ENCODE measurements at regions not wholly inside any gene's neighbourhood (a gene's known extent, or its start where the extent isn't known, plus 50 kb on each side); places are given as distances from the start of the nearest gene placed in this dataset.

GRCh38 chr5:147156012-147156411, 78.8 kb upstream of the STK32A start:
- Mint-ChIP-seq H3K36me3 (no peaks in the 10 kb centered on the region), H3K27me3 (no peaks in the 10 kb centered on the region), H3K27ac (no peak overlapping the region), H3K9me3 (no peaks in the 10 kb centered on the region), H3K4me3 (no peak overlapping the region), H3K4me1 (no peaks in the 10 kb centered on the region)
- H3K4me1 ChIP-seq (ENCODE audit: control insufficient read depth, insufficient read depth, low read length, poor library complexity, severe bottlenecking): no peaks in the 10 kb centered on the region
- no peak overlapping the region for H3K27ac ChIP-seq (ENCODE audit: insufficient read depth, low read length, poor library complexity, severe bottlenecking)
- no peaks in the 10 kb centered on the region for H3K9me3 ChIP-seq (ENCODE audit: control insufficient read depth in 2 of 2, low read length in 2 of 2)
- H3K4me3 ChIP-seq (ENCODE audit: low read depth, low read length): no peak overlapping the region
- ATAC-seq (ENCODE audit: low read depth in 2 of 2): no peak
- DNase-seq: no peak
- no peaks in the 10 kb centered on the region for H3K36me3 ChIP-seq (ENCODE audit: control insufficient read depth, insufficient read depth, low read length)
- no peaks in the 10 kb centered on the region for H3K27me3 ChIP-seq (ENCODE audit: control insufficient read depth, insufficient read depth, low read length)

DNA sequence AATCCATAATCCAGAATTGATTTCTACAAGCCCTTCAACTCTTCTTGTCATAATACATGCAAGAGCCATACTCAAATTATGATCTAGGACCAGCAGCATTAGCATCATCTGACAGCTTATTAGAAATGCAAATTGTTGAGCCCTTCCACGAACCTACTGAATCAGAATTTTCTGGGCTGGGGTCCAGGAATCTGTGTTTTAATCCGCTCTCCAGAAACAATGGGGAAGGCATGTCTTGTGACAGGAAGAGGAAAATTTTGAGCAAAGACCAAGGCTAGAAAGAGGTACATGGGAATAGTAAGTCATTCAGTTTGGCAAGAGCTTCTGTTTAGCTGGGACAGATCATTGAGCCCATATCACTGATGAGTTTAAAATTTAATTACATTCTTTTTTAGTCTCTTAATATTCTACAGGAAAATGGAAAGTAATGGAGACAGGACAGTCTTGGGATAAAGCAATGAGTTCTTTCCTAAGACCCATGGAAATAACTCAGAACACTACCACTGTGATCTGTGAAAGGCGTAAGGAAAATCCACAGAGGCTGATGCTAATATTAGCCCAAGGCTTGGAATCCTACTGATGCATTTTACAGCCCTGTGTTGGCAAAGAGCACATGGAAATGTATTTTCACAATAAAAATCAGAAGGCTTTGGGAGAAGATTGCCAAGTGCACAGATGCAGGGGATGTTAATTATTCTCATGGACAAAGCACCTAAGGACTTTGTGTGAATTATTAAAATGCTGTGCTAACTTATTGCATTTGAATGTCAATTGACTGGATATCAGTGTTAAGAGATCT, 73.7 kb upstream of the STK32A start:
- Mint-ChIP-seq H3K9me3 (peaks cover 0 to 3% (median 0%) of the 10 kb centered on the region in 7 donors), H3K36me3 (no peaks in the 10 kb centered on the region), H3K4me1 (no peaks in the 10 kb centered on the region), H3K4me3 (no peak overlapping the region), H3K27ac (no peak overlapping the region), H3K27me3 (no peaks in the 10 kb centered on the region)
- DNase-seq (no peak), ATAC-seq (ENCODE audit: low read depth in 2 of 2) (no peak)
- H3K36me3 ChIP-seq (ENCODE audit: control insufficient read depth, insufficient read depth, low read length): no peaks in the 10 kb centered on the region
- no peaks in the 10 kb centered on the region for H3K27me3 ChIP-seq (ENCODE audit: control insufficient read depth, insufficient read depth, low read length)
- no peaks in the 10 kb centered on the region for H3K4me1 ChIP-seq (ENCODE audit: control insufficient read depth, insufficient read depth, low read length, poor library complexity, severe bottlenecking)
- H3K27ac ChIP-seq (ENCODE audit: insufficient read depth, low read length, poor library complexity, severe bottlenecking): no peak overlapping the region
- H3K4me3 ChIP-seq (ENCODE audit: low read depth, low read length): no peak overlapping the region
- H3K9me3 ChIP-seq (ENCODE audit: control insufficient read depth in 2 of 2, low read length in 2 of 2): no peaks in the 10 kb centered on the region

DNA sequence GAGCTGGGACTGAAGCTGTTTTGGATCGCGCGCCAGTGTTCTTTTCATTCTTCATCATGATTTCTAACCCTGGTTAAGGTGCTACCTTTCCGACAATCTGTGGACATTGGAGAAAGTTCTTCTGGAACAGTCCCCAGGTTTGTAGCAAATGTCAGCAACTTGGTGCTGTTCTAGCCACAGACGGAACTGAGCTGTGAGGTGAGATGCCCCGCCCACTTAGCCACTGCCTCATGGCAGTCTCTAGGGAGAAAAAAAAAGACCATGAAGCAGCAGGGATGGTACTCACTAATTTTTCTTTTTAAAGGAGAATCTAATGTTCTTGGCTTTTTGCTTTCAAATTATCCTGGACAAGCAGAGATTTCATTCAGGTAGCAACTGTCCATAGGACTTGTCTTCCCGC, 72.1 kb upstream of the STK32A start:
- no peaks in the 10 kb centered on the region for H3K36me3 ChIP-seq (ENCODE audit: control insufficient read depth, insufficient read depth, low read length)
- Mint-ChIP-seq H3K36me3 (no peaks in the 10 kb centered on the region), H3K27me3 (no peaks in the 10 kb centered on the region), H3K9me3 (peaks cover 0 to 4% (median 0%) of the 10 kb centered on the region in 7 donors), H3K27ac (no peak overlapping the region), H3K4me1 (no peaks in the 10 kb centered on the region), H3K4me3 (no peak overlapping the region)
- DNase-seq (no peak), ATAC-seq (ENCODE audit: low read depth in 2 of 2) (no peak)
- no peak overlapping the region for H3K4me3 ChIP-seq (ENCODE audit: low read depth, low read length)
- H3K27ac ChIP-seq (ENCODE audit: insufficient read depth, low read length, poor library complexity, severe bottlenecking): no peak overlapping the region
- no peaks in the 10 kb centered on the region for H3K4me1 ChIP-seq (ENCODE audit: control insufficient read depth, insufficient read depth, low read length, poor library complexity, severe bottlenecking)
- H3K9me3 ChIP-seq (ENCODE audit: control insufficient read depth in 2 of 2, low read length in 2 of 2): no peaks in the 10 kb centered on the region
- peaks cover 2% of the 10 kb centered on the region for H3K27me3 ChIP-seq (ENCODE audit: control insufficient read depth, insufficient read depth, low read length)

DNA sequence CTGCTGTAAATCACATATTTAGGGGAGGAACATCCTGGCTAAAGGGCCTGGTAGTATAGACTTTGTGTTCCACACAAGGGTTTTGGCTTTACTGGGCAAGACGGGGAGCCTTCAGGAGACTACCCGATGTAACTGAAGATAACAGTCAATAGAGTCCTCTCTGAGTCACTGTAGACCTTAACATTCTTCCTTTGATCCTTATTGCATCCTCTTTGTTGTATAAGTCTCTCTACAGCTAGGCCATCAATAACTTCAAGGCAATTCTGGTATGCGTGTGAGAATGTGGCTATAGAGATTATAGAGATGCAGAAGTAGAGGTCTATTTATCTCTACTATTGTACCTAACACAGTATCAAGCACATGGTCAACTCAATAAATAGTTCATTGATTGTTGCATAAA, 67.3 kb upstream of the STK32A start:
- H3K27ac ChIP-seq (ENCODE audit: insufficient read depth, low read length, poor library complexity, severe bottlenecking): no peak overlapping the region

DNA sequence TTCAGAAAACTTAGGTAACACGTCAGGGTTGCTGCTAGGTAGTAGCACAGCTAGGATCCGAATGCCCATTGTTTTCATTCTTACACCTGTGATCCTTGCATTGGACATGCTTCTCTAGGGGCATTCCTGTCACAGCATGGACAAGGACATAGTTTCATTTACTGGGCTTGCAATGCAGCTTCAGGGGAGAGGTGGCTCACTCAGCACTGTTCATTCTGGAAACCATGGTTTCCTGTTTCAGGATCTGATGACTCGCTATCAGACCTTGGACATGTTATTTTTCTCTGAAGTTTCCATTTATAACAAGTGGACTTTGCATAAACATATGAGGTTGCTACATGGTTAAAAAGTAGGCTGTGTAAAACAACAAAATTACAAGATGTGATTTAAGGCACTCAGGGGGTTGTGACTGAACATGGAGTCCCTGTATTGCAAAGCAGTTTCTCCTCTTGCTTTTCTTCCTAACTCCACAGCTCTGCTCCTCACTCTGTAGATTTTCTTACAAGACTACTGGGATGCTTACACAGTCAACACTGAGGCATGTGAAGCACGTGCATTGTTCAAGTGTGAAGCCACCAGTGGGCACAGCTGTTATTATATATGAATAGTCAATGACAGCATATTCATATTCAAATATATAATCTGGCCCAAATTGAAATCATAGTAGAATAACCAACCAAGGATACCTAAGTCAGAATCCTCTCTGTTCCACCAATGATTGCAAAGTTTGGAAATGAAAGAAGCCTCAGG, 66.1 kb upstream of the STK32A start:
- Histone ChIP-seq H3K36me3 (ENCODE audit: control insufficient read depth, insufficient read depth, low read length) (no peaks in the 10 kb centered on the region), H3K27me3 (ENCODE audit: control insufficient read depth, insufficient read depth, low read length) (peaks cover 2% of the 10 kb centered on the region), H3K9me3 (ENCODE audit: control insufficient read depth in 2 of 2, low read length in 2 of 2) (no peaks in the 10 kb centered on the region), H3K4me1 (ENCODE audit: control insufficient read depth, insufficient read depth, low read length, poor library complexity, severe bottlenecking) (no peaks in the 10 kb centered on the region), H3K4me3 (ENCODE audit: low read depth, low read length) (no peak overlapping the region), H3K27ac (ENCODE audit: insufficient read depth, low read length, poor library complexity, severe bottlenecking) (no peak overlapping the region)
- H3K4me3 Mint-ChIP-seq: no peak overlapping the region
- no peak for DNase-seq
- H3K27me3 Mint-ChIP-seq: peaks cover 11% of the 10 kb centered on the region
- ATAC-seq (ENCODE audit: low read depth in 2 of 2): no peak
- peaks cover 0 to 6% (median 0%) of the 10 kb centered on the region in 4 donors for H3K4me1 Mint-ChIP-seq
- no peaks in the 10 kb centered on the region for H3K36me3 Mint-ChIP-seq
- H3K9me3 Mint-ChIP-seq: peaks cover 0 to 7% (median 0%) of the 10 kb centered on the region in 7 donors
- peak overlapping the region in 1 of 3 donors; percentile 11 for H3K27ac Mint-ChIP-seq

More for the DNA sequence above, 67.3 kb upstream of the STK32A start:
- no peak overlapping the region for H3K27ac Mint-ChIP-seq
- no peak overlapping the region for H3K4me3 ChIP-seq (ENCODE audit: low read depth, low read length)
- ATAC-seq (ENCODE audit: low read depth in 2 of 2) (no peak), DNase-seq (no peak)
- peaks cover 2% of the 10 kb centered on the region for H3K27me3 ChIP-seq (ENCODE audit: control insufficient read depth, insufficient read depth, low read length)
- no peaks in the 10 kb centered on the region for H3K36me3 Mint-ChIP-seq
- no peaks in the 10 kb centered on the region for H3K4me1 ChIP-seq (ENCODE audit: control insufficient read depth, insufficient read depth, low read length, poor library complexity, severe bottlenecking)
- no peaks in the 10 kb centered on the region for H3K36me3 ChIP-seq (ENCODE audit: control insufficient read depth, insufficient read depth, low read length)
- peaks cover 0 to 6% (median 0%) of the 10 kb centered on the region in 4 donors for H3K4me1 Mint-ChIP-seq
- no peaks in the 10 kb centered on the region for H3K9me3 ChIP-seq (ENCODE audit: control insufficient read depth in 2 of 2, low read length in 2 of 2)
- peaks cover 11% of the 10 kb centered on the region for H3K27me3 Mint-ChIP-seq
- H3K9me3 Mint-ChIP-seq: peaks cover 0 to 7% (median 0%) of the 10 kb centered on the region in 7 donors
- H3K4me3 Mint-ChIP-seq: no peak overlapping the region

DNA sequence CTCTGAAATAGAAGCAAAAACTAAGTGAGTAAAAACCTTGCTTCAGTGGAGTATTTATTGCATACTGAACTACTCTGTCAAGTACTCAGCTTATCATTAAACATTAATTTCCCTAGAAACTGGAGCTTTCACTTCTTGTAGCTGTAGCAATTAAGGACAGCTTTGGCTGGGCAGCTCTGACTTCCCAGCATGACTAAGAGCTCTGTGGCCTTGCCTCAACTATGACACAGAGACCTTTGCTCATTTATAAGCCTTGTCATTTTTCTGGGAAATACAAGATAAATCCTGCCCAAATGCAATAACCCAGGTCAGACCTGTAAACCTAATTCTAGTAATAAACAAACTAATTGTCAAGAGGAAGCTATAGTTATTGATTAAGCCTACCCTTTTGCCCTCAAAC, 65.4 kb upstream of the STK32A start:
- H3K9me3 Mint-ChIP-seq: peaks cover 0 to 4% (median 0%) of the 10 kb centered on the region in 7 donors
- peaks cover 11% of the 10 kb centered on the region for H3K27me3 Mint-ChIP-seq
- H3K36me3 ChIP-seq (ENCODE audit: control insufficient read depth, insufficient read depth, low read length): no peaks in the 10 kb centered on the region
- peaks cover 2% of the 10 kb centered on the region for H3K27me3 ChIP-seq (ENCODE audit: control insufficient read depth, insufficient read depth, low read length)
- no peaks in the 10 kb centered on the region for H3K9me3 ChIP-seq (ENCODE audit: control insufficient read depth in 2 of 2, low read length in 2 of 2)
- H3K4me3 ChIP-seq (ENCODE audit: low read depth, low read length): no peak overlapping the region
- no peaks in the 10 kb centered on the region for H3K36me3 Mint-ChIP-seq
- H3K27ac ChIP-seq (ENCODE audit: insufficient read depth, low read length, poor library complexity, severe bottlenecking): no peak overlapping the region
- no peak overlapping the region for H3K4me3 Mint-ChIP-seq
- DNase-seq: no peak
- peaks cover 0 to 6% (median 0%) of the 10 kb centered on the region in 4 donors for H3K4me1 Mint-ChIP-seq
- ATAC-seq (ENCODE audit: low read depth in 2 of 2): no peak
- H3K4me1 ChIP-seq (ENCODE audit: control insufficient read depth, insufficient read depth, low read length, poor library complexity, severe bottlenecking): no peaks in the 10 kb centered on the region
- no peak overlapping the region for H3K27ac Mint-ChIP-seq

DNA sequence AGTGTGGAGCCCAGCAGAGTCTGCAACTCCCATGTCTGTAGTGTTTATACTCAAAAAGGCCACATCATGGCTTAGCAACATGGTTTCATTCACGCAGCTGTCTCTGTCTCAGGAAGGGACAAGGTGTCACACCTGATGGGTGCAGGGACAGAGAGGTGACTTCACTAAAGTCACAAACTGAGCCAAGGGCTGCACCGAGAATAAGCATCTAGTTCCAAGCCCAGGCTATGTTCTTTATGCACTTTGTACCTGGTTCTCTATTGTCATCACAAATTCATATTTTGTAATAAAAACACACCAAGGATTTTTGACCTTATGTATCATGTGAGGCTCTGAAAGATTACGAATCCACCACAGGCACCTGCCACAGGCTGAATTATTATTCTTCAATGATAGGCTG, 64.9 kb upstream of the STK32A start:
- peaks cover 2% of the 10 kb centered on the region for H3K27me3 ChIP-seq (ENCODE audit: control insufficient read depth, insufficient read depth, low read length)
- H3K4me1 Mint-ChIP-seq: peaks cover 0 to 6% (median 0%) of the 10 kb centered on the region in 4 donors
- H3K27ac Mint-ChIP-seq: no peak overlapping the region
- H3K9me3 ChIP-seq (ENCODE audit: control insufficient read depth in 2 of 2, low read length in 2 of 2): no peaks in the 10 kb centered on the region
- ATAC-seq (ENCODE audit: low read depth in 2 of 2) (no peak), DNase-seq (no peak)
- no peaks in the 10 kb centered on the region for H3K36me3 Mint-ChIP-seq
- H3K27ac ChIP-seq (ENCODE audit: insufficient read depth, low read length, poor library complexity, severe bottlenecking): no peak overlapping the region
- H3K36me3 ChIP-seq (ENCODE audit: control insufficient read depth, insufficient read depth, low read length): no peaks in the 10 kb centered on the region
- H3K9me3 Mint-ChIP-seq: peaks cover 0 to 4% (median 0%) of the 10 kb centered on the region in 7 donors
- H3K4me3 Mint-ChIP-seq: no peak overlapping the region
- peaks cover 11% of the 10 kb centered on the region for H3K27me3 Mint-ChIP-seq
- no peak overlapping the region for H3K4me3 ChIP-seq (ENCODE audit: low read depth, low read length)
- no peaks in the 10 kb centered on the region for H3K4me1 ChIP-seq (ENCODE audit: control insufficient read depth, insufficient read depth, low read length, poor library complexity, severe bottlenecking)
